ENCODE measurements at regions not wholly inside any gene's neighbourhood (a gene's known extent, or its start where the extent isn't known, plus 50 kb on each side); places are given as distances from the start of the nearest gene placed in this dataset.

- H3K9me2 ChIP-seq (replicated peaks; ENCODE audit: insufficient read depth) = no peaks in the 10 kb centered on the region
- no peaks in the 10 kb centered on the region for H4K20me1 ChIP-seq (ENCODE audit: insufficient read depth, poor library complexity, severe bottlenecking)
- H3K36me3 ChIP-seq (replicated peaks; ENCODE audit: insufficient read depth, low read depth) = no peaks in the 10 kb centered on the region
- no peak overlapping the region for H3K4me3 ChIP-seq
- TF ChIP-seq, protein P1, sequence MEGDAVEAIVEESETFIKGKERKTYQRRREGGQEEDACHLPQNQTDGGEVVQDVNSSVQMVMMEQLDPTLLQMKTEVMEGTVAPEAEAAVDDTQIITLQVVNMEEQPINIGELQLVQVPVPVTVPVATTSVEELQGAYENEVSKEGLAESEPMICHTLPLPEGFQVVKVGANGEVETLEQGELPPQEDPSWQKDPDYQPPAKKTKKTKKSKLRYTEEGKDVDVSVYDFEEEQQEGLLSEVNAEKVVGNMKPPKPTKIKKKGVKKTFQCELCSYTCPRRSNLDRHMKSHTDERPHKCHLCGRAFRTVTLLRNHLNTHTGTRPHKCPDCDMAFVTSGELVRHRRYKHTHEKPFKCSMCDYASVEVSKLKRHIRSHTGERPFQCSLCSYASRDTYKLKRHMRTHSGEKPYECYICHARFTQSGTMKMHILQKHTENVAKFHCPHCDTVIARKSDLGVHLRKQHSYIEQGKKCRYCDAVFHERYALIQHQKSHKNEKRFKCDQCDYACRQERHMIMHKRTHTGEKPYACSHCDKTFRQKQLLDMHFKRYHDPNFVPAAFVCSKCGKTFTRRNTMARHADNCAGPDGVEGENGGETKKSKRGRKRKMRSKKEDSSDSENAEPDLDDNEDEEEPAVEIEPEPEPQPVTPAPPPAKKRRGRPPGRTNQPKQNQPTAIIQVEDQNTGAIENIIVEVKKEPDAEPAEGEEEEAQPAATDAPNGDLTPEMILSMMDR (IDR thresholded peaks at IDR 0.05; ENCODE audit: poor library complexity) = peak; percentile 12
- TF ChIP-seq EZH2 (IDR thresholded peaks at IDR 0.05; ENCODE audit: borderline replicate concordance) = no peak
- peak; percentile 34 for DNase-seq (ENCODE audit: low spot score)
- H3K27me3 ChIP-seq = no peaks in the 10 kb centered on the region
- H3K4me2 ChIP-seq = no peak overlapping the region
- H2AFZ ChIP-seq = no peak overlapping the region
- H3K4me1 ChIP-seq (ENCODE audit: insufficient read depth) = no peaks in the 10 kb centered on the region
- 74% methylated on average over 6 of the region's 6 CpGs for WGBS (ENCODE audit: low lambda C conversion rate, missing lambda C conversion rate)
- H3K79me2 ChIP-seq = no peaks in the 10 kb centered on the region
- H3K9me3 ChIP-seq (ENCODE audit: low read depth) = no peaks in the 10 kb centered on the region
- H3K27ac ChIP-seq = no peak overlapping the region
Measured at GRCh38 chr6:139996253-139996834, 621.9 kb upstream of the CITED2 start.

- DNase-seq (ENCODE audit: low spot score) = no peak
- peaks cover 8% of the 10 kb centered on the region for H3K4me1 ChIP-seq (ENCODE audit: insufficient read depth)
- TF ChIP-seq EZH2phosphoT487 (IDR thresholded peaks at IDR 0.05; ENCODE audit: low read depth, severe bottlenecking, unreplicated experiment) (no peak), EZH2 (IDR thresholded peaks at IDR 0.05; ENCODE audit: borderline replicate concordance) (no peak)
- TF ChIP-seq, protein P1 (IDR thresholded peaks at IDR 0.05; ENCODE audit: poor library complexity) = no peak
- no peaks in the 10 kb centered on the region for H3K79me2 ChIP-seq
- no peaks in the 10 kb centered on the region for H3K27me3 ChIP-seq
- no peak overlapping the region for H3K4me2 ChIP-seq
- H3K9me2 ChIP-seq (replicated peaks; ENCODE audit: insufficient read depth) = no peaks in the 10 kb centered on the region
- no peaks in the 10 kb centered on the region for H3K36me3 ChIP-seq (replicated peaks; ENCODE audit: insufficient read depth, low read depth)
- H3K9me3 ChIP-seq (ENCODE audit: low read depth) = no peaks in the 10 kb centered on the region
- H4K20me1 ChIP-seq (ENCODE audit: insufficient read depth, poor library complexity, severe bottlenecking) = no peaks in the 10 kb centered on the region
- H3K27ac ChIP-seq = no peak overlapping the region
- H2AFZ ChIP-seq = no peak overlapping the region
- H3K4me3 ChIP-seq = no peak overlapping the region
Measured at GRCh38 chr6:139994998-139995397, 620.5 kb upstream of the CITED2 start.

- peak overlapping the region; percentile 31 for H2AFZ ChIP-seq
- no peaks in the 10 kb centered on the region for H3K36me3 ChIP-seq (replicated peaks; ENCODE audit: insufficient read depth, low read depth)
- H4K20me1 ChIP-seq (ENCODE audit: insufficient read depth, poor library complexity, severe bottlenecking) = no peaks in the 10 kb centered on the region
- H3K4me3 ChIP-seq = no peak overlapping the region
- peak; percentile 45 for DNase-seq (ENCODE audit: low spot score)
- TF ChIP-seq EZH2 (IDR thresholded peaks at IDR 0.05; ENCODE audit: borderline replicate concordance) = no peak
- TF ChIP-seq, protein P1 (IDR thresholded peaks at IDR 0.05; ENCODE audit: poor library complexity) = no peak
- TF ChIP-seq EZH2phosphoT487 (IDR thresholded peaks at IDR 0.05; ENCODE audit: low read depth, severe bottlenecking, unreplicated experiment) = no peak
- no peaks in the 10 kb centered on the region for H3K9me3 ChIP-seq (ENCODE audit: low read depth)
- H3K79me2 ChIP-seq = no peaks in the 10 kb centered on the region
- H3K27ac ChIP-seq = peak overlapping the region; percentile 74
- no peaks in the 10 kb centered on the region for H3K27me3 ChIP-seq
- peaks cover 12% of the 10 kb centered on the region for H3K4me1 ChIP-seq (ENCODE audit: insufficient read depth)
- WGBS (ENCODE audit: low lambda C conversion rate, missing lambda C conversion rate) = 37% methylated on average over 8 of the region's 8 CpGs
- H3K4me2 ChIP-seq = peak overlapping the region; percentile 16
- no peaks in the 10 kb centered on the region for H3K9me2 ChIP-seq (replicated peaks; ENCODE audit: insufficient read depth)
Measured at GRCh38 chr6:139990856-139991465, 616.5 kb upstream of the CITED2 start.

Data from hepatocyte (in vitro differentiated cells).